Fibroblast of the aortic adventitia (primary cell): ENCODE measurements at regions not wholly inside any gene's neighbourhood (a gene's known extent, or its start where the extent isn't known, plus 50 kb on each side); places are given as distances from the start of the nearest gene placed in this dataset.

ENCODE experiments used
- DNase-seq: peaks from one replicate; pipeline ENCODE4 v3.0.0-alpha.2; 2010; ENCODE audit warnings: low read depth
- H3K4me3 ChIP-seq: 2 replicates; pipeline ENCODE4 v1.5.1; 2011; ENCODE audit warnings: low read depth, mild to moderate bottlenecking, control low read depth, low read length, moderate library complexity
- TF ChIP-seq, protein P1 (sequence below): IDR thresholded peaks from 2 replicates; pipeline ENCODE4 v1.5.1; 2011; ENCODE audit warnings: mild to moderate bottlenecking, low read length, control low read depth, inconsistent platforms; ENCODE audit not compliant: insufficient read depth

DNA sequence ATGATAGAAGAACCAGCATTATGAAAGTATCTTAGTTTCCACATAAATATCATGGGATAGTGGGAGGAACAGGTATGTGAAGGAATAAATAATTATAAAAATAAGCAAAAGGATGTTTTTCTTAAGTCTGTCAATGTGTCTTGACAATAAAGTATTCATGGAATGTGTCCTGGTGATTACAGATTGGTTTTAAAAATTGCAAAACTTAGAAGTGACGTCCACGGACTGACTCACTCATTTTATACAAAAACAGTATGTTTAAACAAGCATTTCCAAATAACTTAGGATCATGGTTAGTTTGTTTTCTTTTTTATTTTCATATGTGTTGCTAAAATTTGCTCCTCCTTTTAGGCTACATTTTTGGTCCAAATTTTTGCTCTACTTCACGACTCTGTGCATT is 687.0 kb upstream of the NECTIN3 start:
- DNase-seq = peak; percentile 62
- no peak overlapping the region for H3K4me3 ChIP-seq
- TF ChIP-seq, protein P1, sequence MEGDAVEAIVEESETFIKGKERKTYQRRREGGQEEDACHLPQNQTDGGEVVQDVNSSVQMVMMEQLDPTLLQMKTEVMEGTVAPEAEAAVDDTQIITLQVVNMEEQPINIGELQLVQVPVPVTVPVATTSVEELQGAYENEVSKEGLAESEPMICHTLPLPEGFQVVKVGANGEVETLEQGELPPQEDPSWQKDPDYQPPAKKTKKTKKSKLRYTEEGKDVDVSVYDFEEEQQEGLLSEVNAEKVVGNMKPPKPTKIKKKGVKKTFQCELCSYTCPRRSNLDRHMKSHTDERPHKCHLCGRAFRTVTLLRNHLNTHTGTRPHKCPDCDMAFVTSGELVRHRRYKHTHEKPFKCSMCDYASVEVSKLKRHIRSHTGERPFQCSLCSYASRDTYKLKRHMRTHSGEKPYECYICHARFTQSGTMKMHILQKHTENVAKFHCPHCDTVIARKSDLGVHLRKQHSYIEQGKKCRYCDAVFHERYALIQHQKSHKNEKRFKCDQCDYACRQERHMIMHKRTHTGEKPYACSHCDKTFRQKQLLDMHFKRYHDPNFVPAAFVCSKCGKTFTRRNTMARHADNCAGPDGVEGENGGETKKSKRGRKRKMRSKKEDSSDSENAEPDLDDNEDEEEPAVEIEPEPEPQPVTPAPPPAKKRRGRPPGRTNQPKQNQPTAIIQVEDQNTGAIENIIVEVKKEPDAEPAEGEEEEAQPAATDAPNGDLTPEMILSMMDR = no peak

DNA sequence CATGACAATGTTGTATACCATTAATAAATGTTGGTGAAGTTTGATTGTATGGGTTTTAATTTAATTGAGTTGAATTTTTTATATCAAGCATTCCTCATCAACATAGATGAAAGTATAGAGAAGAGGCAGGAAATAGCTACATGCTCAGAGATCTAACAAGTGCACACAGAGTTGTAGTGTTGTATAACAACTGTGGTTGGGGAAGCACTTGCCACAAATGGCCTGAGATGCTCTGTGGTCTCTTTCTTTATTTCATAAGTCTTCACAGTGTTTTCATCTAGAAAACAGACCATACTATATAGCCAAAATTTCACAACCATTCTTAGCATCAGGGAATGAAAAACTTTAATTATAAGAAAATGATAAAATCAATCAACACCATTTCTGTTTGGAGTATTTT is 682.6 kb upstream of the NECTIN3 start:
- TF ChIP-seq, protein P1 = no peak

DNA sequence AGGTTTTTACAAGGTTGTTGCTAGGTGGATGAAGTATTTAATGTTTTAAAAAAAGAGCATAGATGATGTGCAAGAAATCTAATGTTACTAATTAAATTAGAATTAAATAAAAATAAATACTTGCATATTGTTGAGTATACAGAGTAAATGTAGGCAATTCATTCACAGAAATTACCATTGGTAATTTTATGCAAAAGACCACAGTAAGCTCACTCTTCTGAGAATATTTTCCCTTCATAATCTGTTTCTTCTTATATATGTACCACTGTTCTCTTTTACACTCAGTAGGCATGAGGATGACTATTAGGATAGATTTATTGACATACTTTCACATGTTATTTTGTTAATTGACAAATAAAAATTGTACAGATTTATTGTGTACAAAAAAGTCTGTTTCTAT is 681.2 kb upstream of the NECTIN3 start:
- DNase-seq = no peak
- TF ChIP-seq, protein P1 = no peak
- no peak overlapping the region for H3K4me3 ChIP-seq

More for the DNA sequence above, 682.6 kb upstream of the NECTIN3 start:
- DNase-seq = no peak
- H3K4me3 ChIP-seq = no peak overlapping the region

DNA sequence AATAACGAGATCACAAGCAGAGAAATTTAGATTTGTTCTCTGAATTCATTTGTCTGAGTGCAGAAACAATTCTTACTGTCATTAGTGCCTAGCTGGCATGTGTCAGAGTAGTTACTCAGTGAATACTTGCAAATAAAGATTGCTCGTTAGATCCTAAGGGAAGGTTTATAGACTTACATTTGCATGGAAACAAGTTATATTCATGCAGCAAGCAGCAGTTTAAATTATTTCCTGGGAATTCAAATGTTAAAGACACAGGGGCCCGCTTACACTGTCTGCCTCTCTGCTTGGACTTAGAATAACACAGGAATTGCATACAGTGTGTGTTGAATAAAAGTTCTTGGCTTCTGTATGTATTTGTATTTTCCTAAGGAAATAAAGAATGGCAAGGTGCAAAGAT is 680.6 kb upstream of the NECTIN3 start:
- DNase-seq = no peak
- TF ChIP-seq, protein P1 = no peak
- H3K4me3 ChIP-seq = no peak overlapping the region

DNA sequence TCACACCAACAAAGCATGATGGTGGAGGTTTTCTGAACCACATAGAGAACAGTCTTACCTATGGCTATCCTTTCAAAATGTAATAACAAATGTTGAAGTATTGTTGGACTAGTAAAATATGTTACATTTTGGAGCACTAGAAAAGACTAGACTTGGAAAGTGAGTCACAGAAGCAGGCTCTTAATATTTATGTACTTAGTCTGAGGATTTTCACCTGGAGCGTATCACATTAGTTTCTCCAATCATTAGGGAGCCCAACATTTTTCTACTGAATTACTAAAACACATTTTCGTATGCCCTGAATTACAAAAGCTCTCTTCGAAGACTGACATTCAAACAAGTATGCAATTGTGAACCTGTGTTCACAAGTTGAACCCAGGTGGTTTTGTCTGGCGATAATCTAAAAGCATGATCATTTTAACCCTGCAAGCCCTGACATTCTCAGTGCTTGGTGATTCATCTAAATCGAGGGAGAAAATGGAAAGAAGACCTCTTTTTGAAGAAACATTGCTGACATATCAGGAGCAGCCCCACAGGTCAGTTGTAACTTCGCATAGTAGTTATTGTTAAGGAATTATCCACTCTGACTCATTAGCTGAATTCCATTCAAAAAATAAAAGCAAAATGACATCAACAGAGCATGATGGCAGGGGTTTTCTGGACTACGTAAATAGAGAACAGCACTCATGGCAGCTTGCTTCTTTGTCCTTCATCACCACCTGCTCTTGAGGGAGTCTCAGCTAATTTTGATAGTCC is 679.8 kb upstream of the NECTIN3 start:
- peak; percentile 16 for DNase-seq
- no peak overlapping the region for H3K4me3 ChIP-seq
- TF ChIP-seq, protein P1 = no peak

DNA sequence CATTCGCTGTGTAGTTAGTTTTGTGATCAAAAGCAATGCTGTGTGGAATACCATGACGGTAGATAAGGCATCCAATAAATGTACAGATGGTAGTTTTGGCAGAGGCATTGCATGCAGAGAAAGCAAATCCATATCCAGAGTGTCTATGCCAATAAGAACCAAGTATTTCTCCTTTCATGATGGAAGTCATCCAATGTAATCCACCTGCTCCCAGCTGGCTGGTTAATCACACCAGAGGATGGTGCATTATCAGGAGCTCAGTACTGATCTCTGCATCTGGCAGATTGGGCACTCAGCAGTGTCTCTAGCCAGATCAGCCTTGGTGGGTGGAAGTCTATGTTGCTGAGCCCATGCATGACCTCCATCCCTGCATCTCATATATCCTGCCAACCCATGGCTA is 677.7 kb upstream of the NECTIN3 start:
- H3K4me3 ChIP-seq = no peak overlapping the region
- TF ChIP-seq, protein P1 = no peak
- DNase-seq = no peak

DNA sequence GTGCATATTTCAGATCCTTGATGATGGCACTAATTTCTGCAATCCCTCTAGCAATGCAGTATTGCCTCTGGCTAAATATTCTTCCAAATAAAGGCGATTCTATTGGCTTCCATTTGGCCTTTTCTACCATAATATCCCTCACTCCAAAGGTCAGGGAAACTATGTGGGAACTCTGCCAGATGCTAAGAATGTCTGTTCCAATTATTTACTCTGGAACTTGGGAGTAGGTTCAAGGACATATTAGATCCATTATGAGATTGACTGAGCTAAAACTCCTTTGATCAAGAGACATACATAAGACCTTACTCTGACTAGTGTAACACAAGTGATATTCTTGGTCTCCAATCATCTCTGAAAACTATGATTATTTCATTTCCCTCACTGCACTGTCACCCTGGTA is 674.5 kb upstream of the NECTIN3 start:
- no peak for DNase-seq
- TF ChIP-seq, protein P1 = no peak
- H3K4me3 ChIP-seq = no peak overlapping the region
